22Rv1 (cell line): ENCODE measurements at regions not wholly inside any gene's neighbourhood (a gene's known extent, or its start where the extent isn't known, plus 50 kb on each side); places are given as distances from the start of the nearest gene placed in this dataset.

Source experiments
- CTCF ChIP-seq: fragments of 450-650 bp; IDR thresholded peaks from 2 replicates; pipeline ENCODE4 v1.5.1; 2017; ENCODE audit warnings: mild to moderate bottlenecking
- ZFX ChIP-seq: fragments of 450-650 bp; IDR thresholded peaks from 2 replicates; pipeline ENCODE4 v1.6.1; 2017; ENCODE audit warnings: antibody characterized with exemption, borderline replicate concordance

DNA sequence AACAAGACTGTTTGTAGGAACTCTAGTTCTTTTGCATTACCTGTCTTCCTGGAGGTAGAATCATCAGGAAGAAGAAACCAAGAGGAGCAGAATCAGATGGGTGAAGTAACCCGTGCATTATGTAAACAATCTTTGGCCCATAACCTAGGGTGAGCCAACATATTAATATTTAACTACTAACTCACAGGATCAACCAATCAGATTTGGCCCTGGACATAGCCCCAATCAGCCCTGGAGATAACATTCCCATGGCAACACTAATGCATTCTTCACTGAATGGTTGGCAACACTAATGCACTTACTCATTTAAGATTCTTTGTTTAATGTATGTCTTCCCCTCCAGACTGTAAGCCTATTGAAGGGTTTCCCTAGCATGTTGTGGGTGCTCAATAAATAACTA, 72.0 kb upstream of the CTAGE1 start:
- TF ChIP-seq CTCF (no peak), ZFX (no peak)
